HEK293T (cell line): ENCODE measurements at regions not wholly inside any gene's neighbourhood (a gene's known extent, or its start where the extent isn't known, plus 50 kb on each side); places are given as distances from the start of the nearest gene placed in this dataset.

ENCODE experiments used
- ARNT ChIP-seq: fragments of 450-650 bp; IDR thresholded peaks from 2 replicates; pipeline ENCODE4 v1.6.1; 2017; ENCODE audit warnings: mild to moderate bottlenecking
- ELF4 ChIP-seq: fragments of 450-650 bp; IDR thresholded peaks from 2 replicates; pipeline ENCODE4 v1.6.1; 2017; ENCODE audit warnings: antibody characterized with exemption
- FOXM1 ChIP-seq: fragments of 450-650 bp; IDR thresholded peaks from 2 replicates; pipeline ENCODE4 v1.6.1; 2017; ENCODE audit warnings: mild to moderate bottlenecking, borderline replicate concordance
- LEF1 ChIP-seq: fragments of 450-650 bp; IDR thresholded peaks from 2 replicates; pipeline ENCODE4 v1.6.1; 2017; ENCODE audit warnings: mild to moderate bottlenecking, borderline replicate concordance
- SP1 ChIP-seq: fragments of 450-650 bp; IDR thresholded peaks from 2 replicates; pipeline ENCODE4 v1.6.1; 2017
- SUZ12 ChIP-seq: fragments of 450-650 bp; IDR thresholded peaks from 2 replicates; pipeline ENCODE4 v1.6.1; 2016; ENCODE audit warnings: mild to moderate bottlenecking
- TARDBP ChIP-seq: fragments of 450-650 bp; IDR thresholded peaks from 2 replicates; pipeline ENCODE4 v1.6.1; 2016

DNA sequence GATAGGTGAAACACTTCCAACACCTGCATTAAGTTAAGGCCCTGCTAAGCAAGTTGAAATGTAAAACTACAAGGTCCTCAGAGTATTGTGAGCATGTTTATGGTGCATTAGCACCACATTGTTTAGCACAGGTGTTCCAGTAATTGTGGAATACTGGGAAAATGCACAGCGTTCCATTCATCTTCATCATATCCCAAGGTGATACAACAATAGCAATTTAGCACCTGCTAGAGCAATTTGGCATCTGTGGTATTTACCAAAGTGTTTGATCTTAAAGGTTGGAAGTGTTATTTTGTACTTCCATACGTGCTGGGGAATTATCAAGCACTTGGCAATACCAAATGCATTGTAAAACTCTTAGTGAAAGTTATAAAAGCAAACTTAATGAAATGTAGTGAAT lies 266.8 kb downstream of the CYLC2 start:
- no peak for TF ChIP-seq ELF4
- TF ChIP-seq ARNT, result no peak
- no peak for TF ChIP-seq SUZ12
- TF ChIP-seq TARDBP, result no peak
- TF ChIP-seq FOXM1, result no peak
- no peak for TF ChIP-seq SP1
- TF ChIP-seq LEF1, result no peak
